Common myeloid progenitor, CD34-positive (primary cell): ENCODE measurements at regions not wholly inside any gene's neighbourhood (a gene's known extent, or its start where the extent isn't known, plus 50 kb on each side); places are given as distances from the start of the nearest gene placed in this dataset.

ENCODE experiments used
- CTCF ChIA-PET: fragments of 350-600 bp; sonication (Branson Sonifier 250); formaldehyde crosslinking; loops from one replicate; lab custom pipeline; 2021; ENCODE audit warnings: antibody characterized with exemption; lab: Charles Lee
- POLR2A ChIA-PET: fragments of 350-600 bp; sonication (Branson Sonifier 250); formaldehyde crosslinking; loops from one replicate; lab custom pipeline; 2021; ENCODE audit warnings: antibody characterized with exemption; lab: Charles Lee
- DNase-seq, 3 donors: peaks; one replicate each; pipeline versions ENCODE4 v3.0.0 to v3.0.0-alpha.2; 2013
- H3K27ac ChIP-seq, 2 experiments: 1 replicate in 1 of 2; 2 replicates in 1 of 2; pipeline ENCODE4 v1.7.0; 2013; ENCODE audit warnings: inconsistent platforms in 2 of 2, low read length in 2 of 2, mild to moderate bottlenecking in 2 of 2, low read depth in 1 of 2, moderate library complexity in 1 of 2; ENCODE audit not compliant: severe bottlenecking in 2 of 2, insufficient read depth in 1 of 2, poor library complexity in 1 of 2
- H3K27me3 ChIP-seq, 5 experiments: replicated peaks in 2 of 5; 1 replicate in 3 of 5; 2 replicates in 2 of 5; pipeline versions ENCODE4 v1.6.1 to v1.7.0; 2013; ENCODE audit warnings: low read length in 4 of 5, mild to moderate bottlenecking in 2 of 5, moderate library complexity in 2 of 5, inconsistent platforms in 1 of 5; ENCODE audit not compliant: insufficient read depth in 5 of 5, control insufficient read depth in 4 of 5
- H3K36me3 ChIP-seq, 4 experiments: 1 replicate in 2 of 4; 2 replicates in 2 of 4; pipeline versions ENCODE4 v1.6.1 to v1.7.0; 2013; ENCODE audit warnings: low read length in 3 of 4, control low read depth in 1 of 4, mild to moderate bottlenecking in 1 of 4; ENCODE audit not compliant: control insufficient read depth in 4 of 4, insufficient read depth in 4 of 4
- H3K4me1 ChIP-seq, 4 experiments: 1 replicate in 3 of 4; 2 replicates in 1 of 4; pipeline versions ENCODE4 v1.6.1 to v1.7.1; 2013; ENCODE audit warnings: low read length in 3 of 4, mild to moderate bottlenecking in 3 of 4, control low read depth in 1 of 4, inconsistent platforms in 1 of 4, moderate library complexity in 1 of 4; ENCODE audit not compliant: control insufficient read depth in 4 of 4, insufficient read depth in 4 of 4; ENCODE audit errors: control extremely low read depth in 1 of 4
- H3K4me3 ChIP-seq, 7 experiments: 1 replicate in 4 of 7; 2 replicates in 3 of 7; pipeline versions ENCODE4 v1.5.1 to v1.7.0; 2013; ENCODE audit warnings: mild to moderate bottlenecking in 7 of 7, low read length in 6 of 7, moderate library complexity in 6 of 7, inconsistent platforms in 2 of 7, low read depth in 2 of 7, control low read depth in 1 of 7; ENCODE audit not compliant: insufficient read depth in 4 of 7, control insufficient read depth in 1 of 7; ENCODE audit errors: extremely low read depth in 1 of 7
- H3K9me3 ChIP-seq, 5 experiments: 1 replicate in 4 of 5; 2 replicates in 1 of 5; pipeline versions ENCODE4 v1.6.1 to v1.7.1; 2013; ENCODE audit warnings: low read length in 4 of 5, mild to moderate bottlenecking in 2 of 5, inconsistent platforms in 1 of 5, low read depth in 1 of 5, moderate library complexity in 1 of 5; ENCODE audit not compliant: control insufficient read depth in 4 of 5, insufficient read depth in 2 of 5; ENCODE audit errors: control extremely low read depth in 1 of 5
- WGBS: methylation state at CpG from one replicate; pipeline ENCODE4 v1.1.5; 2013; ENCODE audit not compliant: insufficient coverage; 5-methylcytosine and 5-hydroxymethylcytosine counted together

GRCh38 chr5:78726571-78726970, 78.0 kb upstream of the LHFPL2 start:
- CTCF ChIA-PET, result no interaction called here
- POLR2A ChIA-PET, result no interaction called here
- 100% methylated on average over 2 of the region's 3 CpGs for WGBS
- H3K4me3 ChIP-seq, result no peak overlapping the region
- H3K9me3 ChIP-seq, result no peaks in the 10 kb centered on the region
- DNase-seq, result no peak
- no peaks in the 10 kb centered on the region for H3K36me3 ChIP-seq
- H3K27me3 ChIP-seq, result no peaks in the 10 kb centered on the region
- no peak overlapping the region for H3K27ac ChIP-seq
- no peaks in the 10 kb centered on the region for H3K4me1 ChIP-seq

DNA sequence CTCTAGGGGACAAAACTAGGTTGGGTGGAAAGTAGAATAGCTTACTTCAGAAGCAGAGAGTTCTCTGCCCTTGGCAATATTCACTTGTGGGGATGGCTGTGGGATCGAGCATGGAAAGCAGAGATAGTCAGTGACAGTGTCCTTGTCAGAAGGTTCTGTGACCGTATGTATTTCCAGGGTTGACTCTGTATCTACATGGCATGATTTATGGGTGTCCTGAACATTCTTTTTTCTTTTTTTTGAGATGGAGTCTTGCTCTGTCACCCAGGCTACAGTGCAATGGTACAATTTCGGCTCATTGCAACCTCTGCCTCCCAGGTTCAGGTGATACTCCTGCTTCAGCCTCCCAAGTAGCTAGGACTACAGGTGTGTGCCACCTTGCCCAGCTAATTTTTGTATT, 77.4 kb upstream of the LHFPL2 start:
- POLR2A ChIA-PET, result no interaction called here
- no peak overlapping the region for H3K27ac ChIP-seq
- H3K27me3 ChIP-seq, result no peaks in the 10 kb centered on the region
- H3K4me3 ChIP-seq, result no peak overlapping the region
- WGBS, result 100% methylated on average over 3 of the region's 3 CpGs
- no peaks in the 10 kb centered on the region for H3K36me3 ChIP-seq
- no peaks in the 10 kb centered on the region for H3K9me3 ChIP-seq
- CTCF ChIA-PET, result no interaction called here
- H3K4me1 ChIP-seq, result no peaks in the 10 kb centered on the region
- no peak for DNase-seq

DNA sequence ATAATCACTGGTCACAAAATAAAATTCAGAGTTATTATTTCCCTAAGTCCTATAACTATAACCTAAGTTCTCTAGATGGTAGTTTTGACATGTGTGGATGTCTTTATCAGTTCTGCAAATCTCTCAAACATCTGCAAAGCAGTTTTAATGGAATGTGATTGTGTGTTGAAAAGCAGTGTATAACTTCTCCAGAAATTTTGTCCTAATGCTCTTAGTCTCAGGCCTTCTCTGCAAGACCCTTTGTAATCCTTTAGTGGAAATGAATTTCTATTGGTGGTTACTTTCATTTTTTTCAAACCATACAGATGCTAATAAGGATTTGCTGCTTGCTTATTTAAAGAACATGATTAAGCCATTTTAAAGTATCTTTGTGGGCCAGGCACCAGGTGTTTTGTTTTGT, 75.5 kb upstream of the LHFPL2 start:
- no peak for DNase-seq
- no peak overlapping the region for H3K27ac ChIP-seq

DNA sequence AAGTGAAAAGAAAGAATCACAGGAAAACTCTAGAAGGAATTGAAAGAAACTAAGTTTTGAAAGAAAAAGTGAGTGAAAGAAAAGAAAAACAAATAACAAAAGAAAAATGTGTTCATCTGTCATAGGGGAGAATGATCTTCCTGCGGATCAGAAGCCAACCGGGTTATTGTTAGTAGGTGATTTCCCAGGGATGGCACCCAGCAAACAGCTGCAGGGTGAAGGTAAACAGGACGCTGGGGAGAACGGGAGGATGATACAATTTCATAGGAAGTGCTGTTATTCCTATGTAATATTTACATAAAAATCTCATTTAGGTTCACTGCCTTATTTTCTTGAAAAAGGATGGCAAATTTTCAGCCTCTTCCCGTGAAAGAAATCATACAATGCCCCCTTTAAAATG, 72.4 kb upstream of the LHFPL2 start:
- no peaks in the 10 kb centered on the region for H3K36me3 ChIP-seq
- H3K27ac ChIP-seq, result no peak overlapping the region
- DNase-seq, result no peak
- WGBS, result 95% methylated on average over 3 of the region's 5 CpGs
- POLR2A ChIA-PET, result interaction anchor here (0.5 kb wide), 1 partner anchor 159 kb away, joined by 3 read pairs; no protein-coding TSS in a partner anchor
- H3K9me3 ChIP-seq, result no peaks in the 10 kb centered on the region
- H3K27me3 ChIP-seq, result no peaks in the 10 kb centered on the region
- CTCF ChIA-PET, result no interaction called here
- H3K4me1 ChIP-seq, result peaks cover 0 to 8% (median 3%) of the 10 kb centered on the region in 4 experiments
- H3K4me3 ChIP-seq, result no peak overlapping the region

More for the DNA sequence above, 75.5 kb upstream of the LHFPL2 start:
- no peak overlapping the region for H3K4me3 ChIP-seq
- peaks cover 0 to 8% (median 3%) of the 10 kb centered on the region in 4 experiments for H3K4me1 ChIP-seq
- no peaks in the 10 kb centered on the region for H3K27me3 ChIP-seq
- H3K9me3 ChIP-seq, result no peaks in the 10 kb centered on the region
- no peaks in the 10 kb centered on the region for H3K36me3 ChIP-seq
- POLR2A ChIA-PET, result no interaction called here
- CTCF ChIA-PET, result no interaction called here

GRCh38 chr5:78720227-78720985, 71.8 kb upstream of the LHFPL2 start:
- no peaks in the 10 kb centered on the region for H3K36me3 ChIP-seq
- H3K27me3 ChIP-seq, result no peaks in the 10 kb centered on the region
- POLR2A ChIA-PET, result interaction anchor here (0.5 kb wide), 1 partner anchor 160 kb away, joined by 3 read pairs; no protein-coding TSS in a partner anchor
- no peak overlapping the region for H3K4me3 ChIP-seq
- H3K9me3 ChIP-seq, result no peaks in the 10 kb centered on the region
- peaks cover 0 to 8% (median 3%) of the 10 kb centered on the region in 4 experiments for H3K4me1 ChIP-seq
- no peak overlapping the region for H3K27ac ChIP-seq
- peak in 1 of 3 donors; percentile 11 for DNase-seq
- WGBS, result 46% methylated on average over 8 of the region's 9 CpGs
- CTCF ChIA-PET, result no interaction called here

- ChIA-PET POLR2A (no interaction called here), CTCF (no interaction called here)
- Histone ChIP-seq H3K9me3 (no peaks in the 10 kb centered on the region), H3K36me3 (no peaks in the 10 kb centered on the region), H3K27me3 (no peaks in the 10 kb centered on the region), H3K4me1 (peaks cover 0 to 8% (median 3%) of the 10 kb centered on the region in 4 experiments), H3K4me3 (no peak overlapping the region), H3K27ac (no peak overlapping the region)
- DNase-seq, result no peak
- WGBS, result 100% methylated on average over 7 of the region's 8 CpGs
Observed at GRCh38 chr5:78719504-78720219, 71.1 kb upstream of the LHFPL2 start.

- POLR2A ChIA-PET, result no interaction called here
- Histone ChIP-seq H3K27me3 (no peaks in the 10 kb centered on the region), H3K27ac (no peak overlapping the region), H3K9me3 (no peaks in the 10 kb centered on the region), H3K4me1 (peaks cover 0 to 8% (median 3%) of the 10 kb centered on the region in 4 experiments), H3K36me3 (no peaks in the 10 kb centered on the region), H3K4me3 (no peak overlapping the region)
- CTCF ChIA-PET, result no interaction called here
- 100% methylated on average over 1 of the region's 1 CpG for WGBS
- no peak for DNase-seq
Observed at GRCh38 chr5:78718824-78719223, 70.3 kb upstream of the LHFPL2 start.
